ENCODE measurements at regions not wholly inside any gene's neighbourhood (a gene's known extent, or its start where the extent isn't known, plus 50 kb on each side); places are given as distances from the start of the nearest gene placed in this dataset.

DNA sequence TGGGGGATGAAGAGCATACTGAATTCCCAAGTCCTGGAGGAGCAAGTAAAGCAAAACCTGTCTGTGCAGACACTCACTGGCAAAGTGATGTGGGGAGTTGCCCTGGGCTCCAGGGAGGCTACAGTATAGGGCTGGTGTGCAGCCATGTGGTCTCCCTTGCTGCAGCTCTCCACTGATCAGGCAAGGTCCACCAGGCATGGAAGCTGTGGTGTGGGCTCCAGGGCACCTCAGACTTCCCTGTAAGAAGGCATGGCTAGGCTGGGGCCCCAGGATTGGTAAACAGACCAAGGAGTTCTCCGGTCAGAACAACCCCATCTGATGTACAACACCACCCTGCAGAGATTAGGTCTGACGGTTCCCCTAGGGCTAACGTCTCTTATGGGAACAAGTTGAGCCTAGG lies 241.9 kb upstream of the NDST4 start:
- TF ChIP-seq, protein P1, sequence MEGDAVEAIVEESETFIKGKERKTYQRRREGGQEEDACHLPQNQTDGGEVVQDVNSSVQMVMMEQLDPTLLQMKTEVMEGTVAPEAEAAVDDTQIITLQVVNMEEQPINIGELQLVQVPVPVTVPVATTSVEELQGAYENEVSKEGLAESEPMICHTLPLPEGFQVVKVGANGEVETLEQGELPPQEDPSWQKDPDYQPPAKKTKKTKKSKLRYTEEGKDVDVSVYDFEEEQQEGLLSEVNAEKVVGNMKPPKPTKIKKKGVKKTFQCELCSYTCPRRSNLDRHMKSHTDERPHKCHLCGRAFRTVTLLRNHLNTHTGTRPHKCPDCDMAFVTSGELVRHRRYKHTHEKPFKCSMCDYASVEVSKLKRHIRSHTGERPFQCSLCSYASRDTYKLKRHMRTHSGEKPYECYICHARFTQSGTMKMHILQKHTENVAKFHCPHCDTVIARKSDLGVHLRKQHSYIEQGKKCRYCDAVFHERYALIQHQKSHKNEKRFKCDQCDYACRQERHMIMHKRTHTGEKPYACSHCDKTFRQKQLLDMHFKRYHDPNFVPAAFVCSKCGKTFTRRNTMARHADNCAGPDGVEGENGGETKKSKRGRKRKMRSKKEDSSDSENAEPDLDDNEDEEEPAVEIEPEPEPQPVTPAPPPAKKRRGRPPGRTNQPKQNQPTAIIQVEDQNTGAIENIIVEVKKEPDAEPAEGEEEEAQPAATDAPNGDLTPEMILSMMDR (IDR thresholded peaks at IDR 0.05 in 8 of 11, conservative IDR thresholded peaks at IDR 0.05 in 3 of 11), result no peak
- TF ChIP-seq POLR2A (IDR thresholded peaks at IDR 0.05), result no peak
- TF ChIP-seq POLR2AphosphoS5 (IDR thresholded peaks at IDR 0.05), result no peak
